Activated CD8-positive, alpha-beta T cell treated with anti-CD3 and anti-CD28 coated beads for 36 hours (primary cell): ENCODE measurements at regions not wholly inside any gene's neighbourhood (a gene's known extent, or its start where the extent isn't known, plus 50 kb on each side); places are given as distances from the start of the nearest gene placed in this dataset.

Source experiments
- ATAC-seq: fragments of 200-7000 bp; cut with Tn5 transposase; one replicate; pipeline ENCODE4 v1.10.0; 2021; ENCODE audit warnings: mild to moderate bottlenecking, moderate library complexity
- CTCF ChIA-PET: fragments of 350-600 bp; sonication (Branson Sonifier 250); formaldehyde crosslinking; loops from one replicate; lab custom pipeline; 2021; ENCODE audit warnings: antibody characterized with exemption; lab: Charles Lee
- POLR2A ChIA-PET: fragments of 350-600 bp; sonication (Branson Sonifier 250); formaldehyde crosslinking; loops from one replicate; lab custom pipeline; 2021; ENCODE audit warnings: antibody characterized with exemption; lab: Charles Lee
- DNase-seq: peaks from one replicate; pipeline ENCODE4 v3.0.0-alpha.2; 2020
- H3K27ac Mint-ChIP-seq: one replicate; pipeline ENCODE4 v1.8.0; 2021; ENCODE audit warnings: mild to moderate bottlenecking, mixed read lengths
- H3K27me3 Mint-ChIP-seq: one replicate; pipeline ENCODE4 v1.8.0; 2021; ENCODE audit warnings: mixed read lengths
- H3K36me3 Mint-ChIP-seq: one replicate; pipeline ENCODE4 v1.8.0; 2021; ENCODE audit warnings: low read depth, mixed read lengths
- H3K4me1 Mint-ChIP-seq: one replicate; pipeline ENCODE4 v1.8.0; 2021; ENCODE audit warnings: low read depth, mixed read lengths
- H3K4me3 Mint-ChIP-seq: one replicate; pipeline ENCODE4 v1.8.0; 2021; ENCODE audit warnings: mild to moderate bottlenecking, moderate library complexity, mixed read lengths
- H3K9me3 Mint-ChIP-seq: one replicate; pipeline ENCODE4 v1.8.0; 2021; ENCODE audit warnings: mixed read lengths
- CTCF ChIP-seq: fragments of 200-600 bp; IDR thresholded peaks from one replicate; pipeline ENCODE4 v1.8.0; 2022; ENCODE audit warnings: antibody characterized with exemption, mild to moderate bottlenecking
- intact Hi-C: fragments of 100-400 bp; cut with micrococcal nuclease; formaldehyde crosslinking; loops from one replicate; pipeline ENCODE4 v1.10.0; 2022

- DNase-seq (no peak), ATAC-seq (no peak)
- intact Hi-C loops, result no loop called here
- TF ChIP-seq CTCF, result no peak
- Mint-ChIP-seq H3K4me1 (no peaks in the 10 kb centered on the region), H3K27me3 (peaks cover 3% of the 10 kb centered on the region), H3K27ac (no peak overlapping the region), H3K9me3 (no peaks in the 10 kb centered on the region), H3K4me3 (no peak overlapping the region), H3K36me3 (no peaks in the 10 kb centered on the region)
- CTCF ChIA-PET, result no interaction called here
- POLR2A ChIA-PET, result no interaction called here
Measured at GRCh38 chr22:49226096-49226495, 601.6 kb downstream of the BRD1 start.

GRCh38 chr22:49224243-49224642, 603.4 kb downstream of the BRD1 start:
- Mint-ChIP-seq H3K4me1 (no peaks in the 10 kb centered on the region), H3K9me3 (no peaks in the 10 kb centered on the region), H3K4me3 (no peak overlapping the region), H3K27me3 (peaks cover 9% of the 10 kb centered on the region), H3K36me3 (no peaks in the 10 kb centered on the region), H3K27ac (no peak overlapping the region)
- no peak for DNase-seq
- intact Hi-C loops, result no loop called here
- CTCF ChIA-PET, result no interaction called here
- POLR2A ChIA-PET, result no interaction called here
- TF ChIP-seq CTCF, result no peak
- no peak for ATAC-seq

- no peak overlapping the region for H3K4me3 Mint-ChIP-seq
- POLR2A ChIA-PET, result no interaction called here
- H3K27ac Mint-ChIP-seq, result no peak overlapping the region
- ATAC-seq, result no peak
- intact Hi-C loops, result no loop called here
- CTCF ChIA-PET, result no interaction called here
- peaks cover 9% of the 10 kb centered on the region for H3K9me3 Mint-ChIP-seq
- DNase-seq, result no peak
- peaks cover 32% of the 10 kb centered on the region for H3K27me3 Mint-ChIP-seq
- no peak for TF ChIP-seq CTCF
- no peaks in the 10 kb centered on the region for H3K4me1 Mint-ChIP-seq
- H3K36me3 Mint-ChIP-seq, result no peaks in the 10 kb centered on the region
Measured at GRCh38 chr22:49218142-49218541, 609.5 kb downstream of the BRD1 start.

GRCh38 chr22:49216579-49216978, 611.1 kb downstream of the BRD1 start:
- H3K4me1 Mint-ChIP-seq, result no peaks in the 10 kb centered on the region
- peaks cover 9% of the 10 kb centered on the region for H3K9me3 Mint-ChIP-seq
- DNase-seq, result no peak
- no peak overlapping the region for H3K4me3 Mint-ChIP-seq
- ChIA-PET POLR2A (no interaction called here), CTCF (no interaction called here)
- H3K27ac Mint-ChIP-seq, result no peak overlapping the region
- intact Hi-C loops, result no loop called here
- no peak for TF ChIP-seq CTCF
- no peak for ATAC-seq
- no peaks in the 10 kb centered on the region for H3K36me3 Mint-ChIP-seq
- peaks cover 30% of the 10 kb centered on the region for H3K27me3 Mint-ChIP-seq

- no peak overlapping the region for H3K27ac Mint-ChIP-seq
Measured at GRCh38 chr22:49215840-49216239, 611.8 kb downstream of the BRD1 start.

More at GRCh38 chr22:49215840-49216239, 611.8 kb downstream of the BRD1 start:
- peaks cover 27% of the 10 kb centered on the region for H3K27me3 Mint-ChIP-seq
- intact Hi-C loops, result no loop called here
- no peaks in the 10 kb centered on the region for H3K4me1 Mint-ChIP-seq
- H3K36me3 Mint-ChIP-seq, result no peaks in the 10 kb centered on the region
- CTCF ChIA-PET, result no interaction called here
- POLR2A ChIA-PET, result no interaction called here
- ATAC-seq (no peak), DNase-seq (no peak)
- H3K4me3 Mint-ChIP-seq, result no peak overlapping the region
- peaks cover 9% of the 10 kb centered on the region for H3K9me3 Mint-ChIP-seq
- TF ChIP-seq CTCF, result no peak
